Spleen (tissue), 7 donors: ENCODE measurements at regions not wholly inside any gene's neighbourhood (a gene's known extent, or its start where the extent isn't known, plus 50 kb on each side); places are given as distances from the start of the nearest gene placed in this dataset.

Experiments
- CTCF ChIP-seq, 11 experiments: fragments of 200-600 bp in 7 of 11; fragments of 450-650 bp in 4 of 11; sonication (generic) in 4 of 11; IDR thresholded peaks in 8 of 11; conservative IDR thresholded peaks in 3 of 11; 1 replicate in 7 of 11; 2 replicates in 4 of 11; pipeline versions ENCODE4 v1.4.0 to v1.8.0; 2016 to 2021; ENCODE audit warnings: antibody characterized with exemption in 11 of 11, inconsistent platforms in 4 of 11, mild to moderate bottlenecking in 1 of 11
- POLR2A ChIP-seq, 3 donors: fragments of 450-650 bp; IDR thresholded peaks; one replicate each; pipeline ENCODE4 v1.5.1; 2017; ENCODE audit warnings: antibody characterized with exemption in 3 of 3, mild to moderate bottlenecking in 1 of 3
- donor health status: DM: no; HTN: no; CAD: no; lungs with moderate emphysema.
- donor health status: DM: no; HTN: no; CAD: no.
- donor health status: DM: no; HTN: no; CAD: no.

- no peak for TF ChIP-seq CTCF (IDR thresholded peaks at IDR 0.05 in 8 of 11, conservative IDR thresholded peaks at IDR 0.05 in 3 of 11)
- TF ChIP-seq POLR2A (IDR thresholded peaks at IDR 0.05): no peak
These were observed 112.2 kb downstream of the TMEM26 start for GRCh38 chr10:61341008-61341407.
